ENCODE measurements at regions not wholly inside any gene's neighbourhood (a gene's known extent, or its start where the extent isn't known, plus 50 kb on each side); places are given as distances from the start of the nearest gene placed in this dataset.

GRCh38 chr1:218633238-218633988 lies 288.3 kb downstream of the TGFB2 start:
- no peak for DNase-seq (ENCODE audit: low read depth in 4 of 4, low spot score in 3 of 4)

GRCh38 chr1:218634212-218634611 lies 289.1 kb downstream of the TGFB2 start:
- DNase-seq (ENCODE audit: low read depth in 4 of 4, low spot score in 3 of 4): no peak

DNA sequence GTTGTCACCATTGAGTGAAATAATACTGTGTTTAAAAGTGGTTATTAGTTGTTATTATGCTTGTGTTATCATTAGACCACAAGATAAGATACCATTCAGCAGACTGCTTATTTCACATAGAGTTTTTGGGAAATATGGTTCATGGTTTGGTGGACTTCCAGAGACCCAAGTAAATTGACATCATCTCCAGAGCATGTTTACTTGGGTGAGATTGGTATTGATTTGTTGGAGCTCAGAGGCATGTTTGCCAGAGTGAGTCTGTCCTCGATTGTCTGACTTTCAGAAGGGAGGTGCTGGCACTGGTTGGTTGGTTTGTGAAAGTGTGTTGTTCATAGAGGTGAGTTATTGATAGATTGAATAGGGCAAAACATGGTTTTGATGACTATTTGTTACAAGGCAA lies 291.4 kb downstream of the TGFB2 start:
- DNase-seq (ENCODE audit: low read depth in 4 of 4, low spot score in 3 of 4): no peak

- DNase-seq (ENCODE audit: low read depth in 4 of 4, low spot score in 3 of 4): no peak
Observed at GRCh38 chr1:218640173-218640572, 295.0 kb downstream of the TGFB2 start.

- DNase-seq (ENCODE audit: low read depth in 4 of 4, low spot score in 3 of 4): no peak
Observed at GRCh38 chr1:218642033-218642948, 297.2 kb downstream of the TGFB2 start.

DNA sequence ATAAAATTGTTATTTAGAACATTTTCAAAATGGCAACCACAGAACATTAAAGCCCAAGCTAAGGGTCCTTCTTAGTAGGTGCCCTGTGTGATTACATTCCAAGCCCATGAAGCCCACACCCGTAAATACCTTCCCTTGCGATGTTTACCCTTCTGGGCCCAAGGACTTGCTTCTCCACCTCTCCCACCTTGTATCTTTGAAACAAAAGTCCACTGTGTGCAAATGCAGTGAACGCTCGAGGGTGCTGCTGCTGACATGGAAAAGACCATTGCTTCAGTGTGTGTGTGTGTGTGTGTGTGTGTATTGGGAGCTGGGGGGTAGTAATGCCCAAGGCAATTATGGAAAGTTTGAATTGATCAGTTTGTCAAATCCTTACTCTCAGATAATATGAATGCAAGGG lies 298.1 kb downstream of the TGFB2 start:
- no peak for DNase-seq (ENCODE audit: low read depth in 4 of 4, low spot score in 3 of 4)

GRCh38 chr1:218643926-218644325 lies 298.8 kb downstream of the TGFB2 start:
- no peak for DNase-seq (ENCODE audit: low read depth in 4 of 4, low spot score in 3 of 4)

DNA sequence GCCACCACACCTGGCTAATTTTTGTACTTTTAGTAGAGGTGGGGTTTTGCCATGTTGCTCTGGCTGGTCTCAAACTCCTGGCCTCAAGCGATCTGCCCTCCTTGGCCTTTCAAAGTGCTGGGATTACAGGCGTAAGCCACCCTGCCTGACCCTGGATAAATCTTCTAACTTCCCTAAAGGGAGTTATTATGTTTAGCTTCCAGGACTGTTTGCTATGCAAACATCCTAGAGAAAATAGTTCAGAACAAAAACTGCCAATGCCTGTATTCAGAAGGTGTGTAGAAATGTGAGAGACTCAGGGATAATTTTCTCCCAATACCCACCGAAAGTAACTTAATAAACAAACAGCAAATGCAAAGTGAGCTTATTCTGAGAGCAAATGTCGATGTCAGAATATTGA lies 301.2 kb downstream of the TGFB2 start:
- no peak for DNase-seq (ENCODE audit: low read depth in 4 of 4, low spot score in 3 of 4)

GRCh38 chr1:218656301-218657037 lies 311.3 kb downstream of the TGFB2 start:
- DNase-seq (ENCODE audit: low read depth in 4 of 4, low spot score in 3 of 4): no peak

DNA sequence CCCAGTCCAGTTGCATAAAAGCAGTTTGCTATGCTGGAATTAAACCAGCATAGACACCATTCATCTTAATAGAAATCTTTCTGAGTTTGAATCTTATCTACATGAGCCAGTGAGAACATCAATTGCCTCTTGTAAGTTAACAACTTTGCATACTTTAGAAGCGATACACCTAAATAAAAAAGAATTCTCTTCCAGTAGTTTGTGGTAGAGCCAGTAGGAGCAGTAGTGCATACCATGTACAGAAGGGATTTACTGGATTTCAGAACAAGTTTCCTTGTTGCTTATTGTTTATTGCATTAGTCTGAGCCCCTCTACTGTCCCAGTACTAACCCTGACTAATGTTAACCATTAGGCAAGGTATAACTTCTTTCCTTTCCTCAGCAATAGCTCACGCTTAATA lies 313.1 kb downstream of the TGFB2 start:
- DNase-seq (ENCODE audit: low read depth in 4 of 4, low spot score in 3 of 4): no peak

DNA sequence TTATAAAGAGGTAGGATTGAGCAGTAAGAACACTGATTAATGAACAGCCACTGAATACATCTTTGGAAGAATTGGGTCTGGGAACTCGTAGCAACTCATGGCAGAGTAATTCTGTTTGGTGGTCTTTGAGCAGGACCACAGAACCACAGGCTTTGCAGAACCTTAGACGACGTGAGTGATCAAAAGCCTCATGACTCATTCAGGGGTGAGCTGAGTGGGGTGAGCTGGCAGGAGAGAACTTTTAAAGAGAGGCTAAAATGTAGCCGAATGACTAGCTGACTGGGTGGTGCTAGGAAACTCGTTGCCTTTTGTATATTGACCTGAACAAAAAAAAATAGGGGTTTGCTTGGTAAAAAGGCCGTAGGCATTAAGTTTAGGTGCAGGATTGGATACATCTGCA lies 313.8 kb downstream of the TGFB2 start:
- no peak for DNase-seq (ENCODE audit: low read depth in 4 of 4, low spot score in 3 of 4)

GRCh38 chr1:218659911-218660677 lies 315.0 kb downstream of the TGFB2 start:
- DNase-seq (ENCODE audit: low read depth in 4 of 4, low spot score in 3 of 4): no peak

DNA sequence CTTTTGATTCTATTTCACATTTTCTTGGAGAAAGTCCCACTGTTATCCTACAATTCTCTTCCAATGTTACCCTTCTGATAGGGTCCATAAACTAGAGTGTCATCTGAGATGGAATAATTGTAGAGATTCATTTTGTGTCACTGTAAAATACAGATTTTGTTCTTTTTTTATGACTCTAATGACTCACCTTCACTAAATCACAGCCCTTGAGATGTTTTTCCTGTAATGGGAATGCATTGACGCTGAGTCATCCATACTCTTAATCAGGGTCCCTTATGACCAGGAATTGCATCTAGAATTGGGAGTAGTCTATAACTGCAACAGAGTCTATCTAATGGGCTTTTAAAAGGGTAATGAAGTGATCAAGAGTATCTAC lies 315.5 kb downstream of the TGFB2 start:
- no peak for DNase-seq (ENCODE audit: low read depth in 4 of 4, low spot score in 3 of 4)

- DNase-seq (ENCODE audit: low read depth in 4 of 4, low spot score in 3 of 4): no peak
Observed at GRCh38 chr1:218661411-218661810, 316.3 kb downstream of the TGFB2 start.

DNA sequence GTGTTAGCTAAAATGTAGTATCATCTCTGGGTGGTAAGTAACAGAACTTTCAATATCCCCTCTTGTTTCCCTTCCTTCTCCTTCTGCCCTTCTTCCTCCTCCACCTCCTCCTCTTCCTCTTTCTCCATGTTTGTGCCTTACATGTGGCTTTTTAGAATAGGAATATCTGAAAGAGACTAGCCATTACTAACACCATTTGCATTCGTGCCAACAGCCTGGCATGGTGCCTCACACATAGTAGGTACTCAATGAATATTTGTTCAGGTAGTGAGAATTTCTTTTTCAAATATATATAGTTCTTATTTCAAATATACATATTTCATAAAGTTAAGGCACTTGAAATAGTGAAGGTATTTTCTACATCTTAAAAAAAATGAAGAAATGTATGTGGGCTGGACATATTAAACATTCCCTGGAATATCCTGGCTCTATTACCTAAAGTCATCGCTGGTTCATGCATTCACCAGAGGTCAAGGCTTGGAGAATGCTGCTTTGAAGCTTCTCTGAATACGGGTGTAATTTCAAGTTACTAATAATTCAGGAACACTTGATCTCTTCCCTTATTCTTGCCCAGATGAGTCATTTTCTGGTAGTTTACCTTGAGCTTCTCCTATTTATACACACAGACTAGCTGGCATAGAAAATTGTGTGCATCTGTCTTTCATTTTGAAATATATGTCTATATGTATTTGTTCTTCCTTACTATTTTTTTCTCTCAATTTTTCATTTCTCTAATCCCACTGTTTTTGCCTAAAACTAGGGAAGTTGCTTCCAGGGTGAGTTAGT lies 319.4 kb downstream of the TGFB2 start:
- DNase-seq (ENCODE audit: low read depth in 4 of 4, low spot score in 3 of 4): no peak

GRCh38 chr1:218665221-218665620 lies 320.1 kb downstream of the TGFB2 start:
- DNase-seq (ENCODE audit: low read depth in 4 of 4, low spot score in 3 of 4): no peak

DNA sequence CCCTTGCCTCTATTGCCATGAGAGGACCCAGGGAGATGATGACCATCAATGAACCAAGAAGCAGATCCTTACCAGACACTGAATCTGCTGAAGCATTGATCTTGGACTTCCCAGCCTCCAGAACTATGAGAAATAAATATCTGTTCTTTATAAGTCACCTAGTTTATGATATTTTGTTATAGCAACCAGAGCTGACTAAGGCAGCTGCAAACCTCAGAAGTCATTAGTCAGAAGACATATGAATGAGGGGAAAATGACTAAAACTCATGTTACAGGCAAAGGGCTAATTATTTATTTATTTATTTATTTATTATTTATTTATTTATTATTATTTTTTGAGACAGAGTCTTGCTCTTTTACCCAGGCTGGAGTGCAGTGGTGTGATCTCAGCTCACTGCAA lies 321.1 kb downstream of the TGFB2 start:
- no peak for DNase-seq (ENCODE audit: low read depth in 4 of 4, low spot score in 3 of 4)

GRCh38 chr1:218667781-218668516 lies 322.8 kb downstream of the TGFB2 start:
- DNase-seq (ENCODE audit: low read depth in 4 of 4, low spot score in 3 of 4): peak in 3 of 4 donors; percentile 22 to 43 (median 29)

- no peak for DNase-seq (ENCODE audit: low read depth in 4 of 4, low spot score in 3 of 4)
Observed at GRCh38 chr1:218669431-218669830, 324.3 kb downstream of the TGFB2 start.
